ENCODE measurements at regions not wholly inside any gene's neighbourhood (a gene's known extent, or its start where the extent isn't known, plus 50 kb on each side); places are given as distances from the start of the nearest gene placed in this dataset.

DNA sequence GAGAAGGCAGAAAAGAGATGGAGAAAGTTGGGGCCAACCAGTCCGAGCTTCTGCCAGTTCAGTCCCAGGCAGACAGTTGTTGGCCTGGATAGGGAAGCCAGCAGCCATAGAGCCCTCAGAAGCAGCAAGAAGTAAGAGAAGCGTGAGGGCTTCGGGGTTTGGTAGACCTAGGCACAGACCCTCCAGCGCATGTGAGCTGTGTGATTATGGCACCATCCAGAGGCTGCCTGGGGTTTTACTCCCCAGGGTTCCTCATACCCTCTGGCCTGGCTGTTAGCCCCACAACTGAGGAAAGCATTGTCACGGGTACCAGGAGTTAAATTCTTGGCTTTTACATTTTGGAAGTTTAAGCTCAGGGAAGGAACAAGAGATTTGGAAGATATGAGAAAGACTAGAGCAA, 93.7 kb upstream of the RAB6C start:
- no peaks in the 10 kb centered on the region for H3K27me3 ChIP-seq (ENCODE audit: control insufficient read depth in 4 of 4, insufficient read depth in 4 of 4, low read length in 3 of 4)
- H3K9me3 ChIP-seq (ENCODE audit: control insufficient read depth in 4 of 4, low read length in 3 of 4) = no peaks in the 10 kb centered on the region
- no peak for DNase-seq (ENCODE audit: low spot score)

DNA sequence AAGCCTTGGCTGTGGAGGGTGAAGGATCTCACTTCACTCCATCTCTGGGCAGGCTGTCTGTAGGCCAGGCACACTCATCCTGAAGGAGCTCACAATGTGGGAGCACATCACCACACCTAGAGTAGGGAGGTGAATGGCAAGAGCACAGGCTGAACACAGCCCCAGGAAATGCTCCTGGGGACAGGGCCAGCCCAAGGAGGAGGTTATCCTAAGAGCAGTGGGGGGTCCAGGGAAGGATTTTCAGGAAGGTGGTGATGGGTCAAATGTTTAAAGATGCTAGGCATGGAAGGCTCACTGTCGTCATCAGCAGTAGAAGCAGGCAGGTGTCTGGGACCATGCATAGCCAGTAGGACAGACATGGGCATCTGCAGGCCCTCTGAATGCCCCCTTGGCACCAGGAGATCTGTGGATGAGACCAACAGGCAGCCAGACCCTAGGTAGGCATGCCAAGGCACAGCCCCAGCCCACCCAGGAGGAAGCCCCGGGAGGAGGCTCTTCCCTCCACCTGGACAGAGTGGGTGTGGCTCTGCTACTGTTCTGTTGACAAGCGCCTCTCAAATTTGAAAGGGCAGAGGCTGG, 91.7 kb upstream of the RAB6C start:
- Histone ChIP-seq H3K9me3 (ENCODE audit: control insufficient read depth in 4 of 4, low read length in 3 of 4) (no peaks in the 10 kb centered on the region), H3K9ac (ENCODE audit: low read depth in 1 of 2, low read length in 2 of 2) (no peak overlapping the region), H3K27me3 (ENCODE audit: control insufficient read depth in 4 of 4, insufficient read depth in 4 of 4, low read length in 3 of 4) (peaks cover 0 to 3% (median 0%) of the 10 kb centered on the region in 4 donors), H3K27ac (ENCODE audit: low read depth in 1 of 2, low read length in 2 of 2) (no peak overlapping the region), H3K36me3 (ENCODE audit: control insufficient read depth in 4 of 4, insufficient read depth in 3 of 4, low read depth in 1 of 4, low read length in 3 of 4) (no peaks in the 10 kb centered on the region), H3K4me1 (ENCODE audit: control insufficient read depth in 4 of 4, insufficient read depth in 4 of 4, low read length in 3 of 4) (no peaks in the 10 kb centered on the region), H3K4me3 (ENCODE audit: low read depth in 1 of 3, low read length in 3 of 3) (no peak overlapping the region)
- TF ChIP-seq HNF4G (IDR thresholded peaks at IDR 0.05) = no peak
- no peak for TF ChIP-seq HNF4A (conservative IDR thresholded peaks at IDR 0.05)
- TF ChIP-seq GABPA (IDR thresholded peaks at IDR 0.05 in 1 of 2, conservative IDR thresholded peaks at IDR 0.05 in 1 of 2) = no peak
- TF ChIP-seq, protein P1, sequence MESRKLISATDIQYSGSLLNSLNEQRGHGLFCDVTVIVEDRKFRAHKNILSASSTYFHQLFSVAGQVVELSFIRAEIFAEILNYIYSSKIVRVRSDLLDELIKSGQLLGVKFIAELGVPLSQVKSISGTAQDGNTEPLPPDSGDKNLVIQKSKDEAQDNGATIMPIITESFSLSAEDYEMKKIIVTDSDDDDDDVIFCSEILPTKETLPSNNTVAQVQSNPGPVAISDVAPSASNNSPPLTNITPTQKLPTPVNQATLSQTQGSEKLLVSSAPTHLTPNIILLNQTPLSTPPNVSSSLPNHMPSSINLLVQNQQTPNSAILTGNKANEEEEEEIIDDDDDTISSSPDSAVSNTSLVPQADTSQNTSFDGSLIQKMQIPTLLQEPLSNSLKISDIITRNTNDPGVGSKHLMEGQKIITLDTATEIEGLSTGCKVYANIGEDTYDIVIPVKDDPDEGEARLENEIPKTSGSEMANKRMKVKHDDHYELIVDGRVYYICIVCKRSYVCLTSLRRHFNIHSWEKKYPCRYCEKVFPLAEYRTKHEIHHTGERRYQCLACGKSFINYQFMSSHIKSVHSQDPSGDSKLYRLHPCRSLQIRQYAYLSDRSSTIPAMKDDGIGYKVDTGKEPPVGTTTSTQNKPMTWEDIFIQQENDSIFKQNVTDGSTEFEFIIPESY (IDR thresholded peaks at IDR 0.05) = no peak
- TF ChIP-seq YY1 (IDR thresholded peaks at IDR 0.05) = no peak
- no peak for TF ChIP-seq RXRA (IDR thresholded peaks at IDR 0.05)
- TF ChIP-seq, protein P2, sequence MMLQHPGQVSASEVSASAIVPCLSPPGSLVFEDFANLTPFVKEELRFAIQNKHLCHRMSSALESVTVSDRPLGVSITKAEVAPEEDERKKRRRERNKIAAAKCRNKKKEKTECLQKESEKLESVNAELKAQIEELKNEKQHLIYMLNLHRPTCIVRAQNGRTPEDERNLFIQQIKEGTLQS (IDR thresholded peaks at IDR 0.05) = no peak
- 64% methylated on average over 3 of the region's 3 CpGs for WGBS
- DNase-seq (ENCODE audit: low spot score) = no peak

More for the DNA sequence above, 93.7 kb upstream of the RAB6C start:
- no peaks in the 10 kb centered on the region for H3K36me3 ChIP-seq (ENCODE audit: control insufficient read depth in 4 of 4, insufficient read depth in 3 of 4, low read depth in 1 of 4, low read length in 3 of 4)
- H3K27ac ChIP-seq (ENCODE audit: low read depth in 1 of 2, low read length in 2 of 2) = no peak overlapping the region
- 36% methylated on average over 5 of the region's 5 CpGs for WGBS
- no peak for TF ChIP-seq SP1 (IDR thresholded peaks at IDR 0.05)
- TF ChIP-seq, protein P3, sequence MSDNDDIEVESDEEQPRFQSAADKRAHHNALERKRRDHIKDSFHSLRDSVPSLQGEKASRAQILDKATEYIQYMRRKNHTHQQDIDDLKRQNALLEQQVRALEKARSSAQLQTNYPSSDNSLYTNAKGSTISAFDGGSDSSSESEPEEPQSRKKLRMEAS (IDR thresholded peaks at IDR 0.05) = no peak
- no peak for TF ChIP-seq RAD21 (IDR thresholded peaks at IDR 0.05)
- no peak for TF ChIP-seq GABPA (IDR thresholded peaks at IDR 0.05 in 1 of 2, conservative IDR thresholded peaks at IDR 0.05 in 1 of 2)
- TF ChIP-seq FOXA1 (IDR thresholded peaks at IDR 0.05) = no peak
- TF ChIP-seq, protein P1 (IDR thresholded peaks at IDR 0.05) = no peak
- no peaks in the 10 kb centered on the region for H3K4me1 ChIP-seq (ENCODE audit: control insufficient read depth in 4 of 4, insufficient read depth in 4 of 4, low read length in 3 of 4)
- H3K9ac ChIP-seq (ENCODE audit: low read depth in 1 of 2, low read length in 2 of 2) = no peak overlapping the region
- no peak overlapping the region for H3K4me3 ChIP-seq (ENCODE audit: low read depth in 1 of 3, low read length in 3 of 3)

DNA sequence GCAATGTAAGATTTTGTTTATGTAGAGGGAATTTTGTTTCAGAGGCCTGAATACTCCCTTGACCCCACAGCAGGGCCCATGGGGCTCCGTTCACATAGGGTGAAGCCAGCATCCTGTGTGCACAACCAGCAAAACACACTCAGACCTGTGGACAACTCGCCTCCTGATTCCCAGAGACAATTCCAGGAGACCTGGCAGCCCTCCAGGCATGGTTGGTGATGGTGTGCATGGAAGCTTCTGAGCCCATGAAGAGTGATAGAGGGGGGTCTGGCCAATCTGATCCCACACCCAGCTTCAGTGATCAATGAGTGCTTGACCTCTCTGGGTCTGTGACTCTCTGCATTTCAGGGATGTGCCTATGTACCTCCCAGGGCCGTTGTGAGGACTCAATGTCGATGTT, 91.0 kb upstream of the RAB6C start:
- H3K4me1 ChIP-seq (ENCODE audit: control insufficient read depth in 4 of 4, insufficient read depth in 4 of 4, low read length in 3 of 4) = no peaks in the 10 kb centered on the region
- H3K36me3 ChIP-seq (ENCODE audit: control insufficient read depth in 4 of 4, insufficient read depth in 3 of 4, low read depth in 1 of 4, low read length in 3 of 4) = no peaks in the 10 kb centered on the region
- H3K9ac ChIP-seq (ENCODE audit: low read depth in 1 of 2, low read length in 2 of 2) = no peak overlapping the region
- H3K9me3 ChIP-seq (ENCODE audit: control insufficient read depth in 4 of 4, low read length in 3 of 4) = no peaks in the 10 kb centered on the region
- 69% methylated on average over 4 of the region's 4 CpGs for WGBS
- H3K27ac ChIP-seq (ENCODE audit: low read depth in 1 of 2, low read length in 2 of 2) = no peak overlapping the region
- DNase-seq (ENCODE audit: low spot score) = no peak
- no peak overlapping the region for H3K4me3 ChIP-seq (ENCODE audit: low read depth in 1 of 3, low read length in 3 of 3)
- H3K27me3 ChIP-seq (ENCODE audit: control insufficient read depth in 4 of 4, insufficient read depth in 4 of 4, low read length in 3 of 4) = peaks cover 0 to 3% (median 0%) of the 10 kb centered on the region in 4 donors
- TF ChIP-seq RAD21 (IDR thresholded peaks at IDR 0.05) (no peak), HNF4G (IDR thresholded peaks at IDR 0.05) (no peak), TAF1 (conservative IDR thresholded peaks at IDR 0.05) (no peak), GABPA (IDR thresholded peaks at IDR 0.05 in 1 of 2, conservative IDR thresholded peaks at IDR 0.05 in 1 of 2) (no peak), SP1 (IDR thresholded peaks at IDR 0.05) (no peak), JUND (IDR thresholded peaks at IDR 0.05) (no peak)
- TF ChIP-seq, protein P4, sequence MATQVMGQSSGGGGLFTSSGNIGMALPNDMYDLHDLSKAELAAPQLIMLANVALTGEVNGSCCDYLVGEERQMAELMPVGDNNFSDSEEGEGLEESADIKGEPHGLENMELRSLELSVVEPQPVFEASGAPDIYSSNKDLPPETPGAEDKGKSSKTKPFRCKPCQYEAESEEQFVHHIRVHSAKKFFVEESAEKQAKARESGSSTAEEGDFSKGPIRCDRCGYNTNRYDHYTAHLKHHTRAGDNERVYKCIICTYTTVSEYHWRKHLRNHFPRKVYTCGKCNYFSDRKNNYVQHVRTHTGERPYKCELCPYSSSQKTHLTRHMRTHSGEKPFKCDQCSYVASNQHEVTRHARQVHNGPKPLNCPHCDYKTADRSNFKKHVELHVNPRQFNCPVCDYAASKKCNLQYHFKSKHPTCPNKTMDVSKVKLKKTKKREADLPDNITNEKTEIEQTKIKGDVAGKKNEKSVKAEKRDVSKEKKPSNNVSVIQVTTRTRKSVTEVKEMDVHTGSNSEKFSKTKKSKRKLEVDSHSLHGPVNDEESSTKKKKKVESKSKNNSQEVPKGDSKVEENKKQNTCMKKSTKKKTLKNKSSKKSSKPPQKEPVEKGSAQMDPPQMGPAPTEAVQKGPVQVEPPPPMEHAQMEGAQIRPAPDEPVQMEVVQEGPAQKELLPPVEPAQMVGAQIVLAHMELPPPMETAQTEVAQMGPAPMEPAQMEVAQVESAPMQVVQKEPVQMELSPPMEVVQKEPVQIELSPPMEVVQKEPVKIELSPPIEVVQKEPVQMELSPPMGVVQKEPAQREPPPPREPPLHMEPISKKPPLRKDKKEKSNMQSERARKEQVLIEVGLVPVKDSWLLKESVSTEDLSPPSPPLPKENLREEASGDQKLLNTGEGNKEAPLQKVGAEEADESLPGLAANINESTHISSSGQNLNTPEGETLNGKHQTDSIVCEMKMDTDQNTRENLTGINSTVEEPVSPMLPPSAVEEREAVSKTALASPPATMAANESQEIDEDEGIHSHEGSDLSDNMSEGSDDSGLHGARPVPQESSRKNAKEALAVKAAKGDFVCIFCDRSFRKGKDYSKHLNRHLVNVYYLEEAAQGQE (IDR thresholded peaks at IDR 0.05) = no peak
- TF ChIP-seq, protein P1 (IDR thresholded peaks at IDR 0.05) = no peak

Data from liver (tissue), 7 donors.